HepG2 (cell line): ENCODE measurements at regions not wholly inside any gene's neighbourhood (a gene's known extent, or its start where the extent isn't known, plus 50 kb on each side); places are given as distances from the start of the nearest gene placed in this dataset.

Source experiments
- ATAC-seq: fragments of 200-7000 bp; cut with Tn5 transposase; 3 replicates; pipeline ENCODE4 v1.9.1; 2020; ENCODE audit warnings: mild to moderate bottlenecking, moderate library complexity
- BruUV-seq: library from RNA; stranded (reverse); fragments of 400-500 nt; replicated peaks from 2 replicates; lab custom pipeline; 2021; lab: Mats Ljungman, UMichigan
- CTCF ChIA-PET: fragments of 300-600 bp; formaldehyde crosslinking; extraction: SDS; loops from one replicate; lab custom pipeline; 2021; ENCODE audit warnings: low total read pairs, inconsistent platforms, low intra/inter-chr PET ratio; lab: Yijun Ruan, JAX
- POLR2A ChIA-PET: fragments of 350-600 bp; sonication (Branson Sonifier 250); formaldehyde crosslinking; loops from one replicate; lab custom pipeline; 2020; ENCODE audit warnings: antibody characterized with exemption, inconsistent platforms; lab: Yijun Ruan, JAX
- DNase-seq: peaks from one replicate; pipeline ENCODE4 v3.0.0-alpha.2; 2015; ENCODE audit warnings: low spot score
- FAIRE-seq: peaks from 3 replicates; lab custom pipeline; 2011; peaks lifted over from hg19 to GRCh38; lab: Jason Lieb, UNC
- H2AFZ ChIP-seq: one replicate; pipeline ENCODE4 v1.6.1; 2011; ENCODE audit warnings: low read length, inconsistent platforms
- H3K27ac ChIP-seq: fragments of 300-600 bp; 3 replicates; pipeline ENCODE4 v1.8.0; 2011; ENCODE audit warnings: mixed run types, mild to moderate bottlenecking, mixed read lengths, low read length, inconsistent platforms; ENCODE audit not compliant: insufficient read depth; ENCODE audit errors: extremely low read length
- H3K27me3 ChIP-seq, 2 experiments: fragments of 200-600 bp in 1 of 2; 2 replicates in 1 of 2; 3 replicates in 1 of 2; pipeline versions ENCODE4 v1.6.0 to v1.8.0; 2011; ENCODE audit warnings: low read length in 2 of 2, mild to moderate bottlenecking in 2 of 2, moderate library complexity in 2 of 2, inconsistent platforms in 1 of 2; ENCODE audit not compliant: insufficient read depth in 2 of 2, control insufficient read depth in 1 of 2
- H3K36me3 ChIP-seq, 2 experiments: fragments of 200-600 bp in 1 of 2; replicated peaks in 1 of 2; 2 replicates in 1 of 2; 3 replicates in 1 of 2; pipeline versions ENCODE4 v1.5.1 to v1.8.0; 2011; ENCODE audit warnings: low read length in 2 of 2, inconsistent platforms in 1 of 2; ENCODE audit not compliant: insufficient read depth in 2 of 2, control insufficient read depth in 1 of 2
- H3K4me1 ChIP-seq: 2 replicates; pipeline ENCODE4 v1.5.1; 2012; ENCODE audit warnings: low read length, inconsistent platforms; ENCODE audit not compliant: insufficient read depth
- H3K4me2 ChIP-seq: 2 replicates; pipeline ENCODE4 v1.6.0; 2011; ENCODE audit warnings: low read depth, low read length, inconsistent platforms
- H3K4me3 ChIP-seq, 3 experiments: fragments of 200-600 bp in 1 of 3; sonication (generic), shearing (Covaris generic) in 1 of 3; replicated peaks in 1 of 3; 2 replicates each; pipeline ENCODE4 v1.5.1; 2011 to 2016; ENCODE audit warnings: low read length in 3 of 3, inconsistent platforms in 2 of 3, low read depth in 2 of 3, mild to moderate bottlenecking in 2 of 3, control low read depth in 1 of 3, mixed read lengths in 1 of 3; ENCODE audit not compliant: insufficient read depth in 1 of 3
- H3K79me2 ChIP-seq: one replicate; pipeline ENCODE4 v1.6.1; 2011; ENCODE audit warnings: low read length, inconsistent platforms; ENCODE audit not compliant: insufficient read depth
- H3K9ac ChIP-seq: 2 replicates; pipeline ENCODE4 v1.6.0; 2011; ENCODE audit warnings: mild to moderate bottlenecking, low read depth, low read length, inconsistent platforms; ENCODE audit not compliant: insufficient read depth
- H3K9me3 ChIP-seq: 2 replicates; pipeline ENCODE4 v1.5.1; 2012; ENCODE audit warnings: mild to moderate bottlenecking, low read length
- H4K20me1 ChIP-seq: 2 replicates; pipeline ENCODE4 v1.6.0; 2011; ENCODE audit warnings: inconsistent platforms, mild to moderate bottlenecking, low read length, moderate library complexity; ENCODE audit not compliant: insufficient read depth
- MXD1 ChIP-seq: sonication (generic); formaldehyde crosslinking; IDR thresholded peaks from 2 replicates; pipeline ENCODE4 v1.4.0; 2020; ENCODE audit warnings: mild to moderate bottlenecking, missing genetic modification reagents
- NFIC ChIP-seq: IDR thresholded peaks from 2 replicates; pipeline ENCODE4 v1.6.1; 2012; ENCODE audit warnings: mild to moderate bottlenecking, low read length, inconsistent platforms
- PHF20 ChIP-seq: sonication (generic); formaldehyde crosslinking; IDR thresholded peaks from 2 replicates; pipeline ENCODE4 v1.5.0; 2020; ENCODE audit warnings: mild to moderate bottlenecking, missing genetic modification reagents
- WGBS: methylation state at CpG from one replicate; pipeline ENCODE4 v1.1.6; 2017; ENCODE audit warnings: low lambda C conversion rate; 5-methylcytosine and 5-hydroxymethylcytosine counted together
- in situ Hi-C: cut with HindIII; loops from 2 replicates; pipeline ENCODE4 v1.10.0; 2017; ENCODE audit warnings: low pct_unique_long_range_greater_than_20kb; ENCODE audit not compliant: extremely low pct_ligation_motif_present
- intact Hi-C: fragments of 100-400 bp; cut with micrococcal nuclease; formaldehyde crosslinking; loops from one replicate; pipeline ENCODE4 v1.10.0; 2022; ENCODE audit not compliant: unreplicated experiment

GRCh38 chr14:66120402-66120801 lies 365.8 kb upstream of the CCDC196 start:
- H2AFZ ChIP-seq = no peak overlapping the region
- TF ChIP-seq MXD1 (CRISPR knock-in tag) = no peak
- H3K9me3 ChIP-seq = no peaks in the 10 kb centered on the region
- DNase-seq (no peak), FAIRE-seq (no peak), ATAC-seq (no peak)
- CTCF ChIA-PET = no interaction called here
- POLR2A ChIA-PET = no interaction called here
- intact Hi-C loops = no loop called here
- H3K79me2 ChIP-seq = no peaks in the 10 kb centered on the region
- 0% methylated on average over 3 of the region's 3 CpGs for WGBS
- H3K9ac ChIP-seq = no peak overlapping the region
- H3K36me3 ChIP-seq = no peaks in the 10 kb centered on the region
- BruUV-seq = no TSS peak
- no peak overlapping the region for H3K27ac ChIP-seq
- no peak overlapping the region for H3K4me3 ChIP-seq
- H4K20me1 ChIP-seq = no peaks in the 10 kb centered on the region
- H3K4me2 ChIP-seq = no peak overlapping the region
- H3K27me3 ChIP-seq = peaks cover 0 to 2% of the 10 kb centered on the region in 2 experiments; a peak in 2 of 5 replicates
- in situ Hi-C loops = no loop called here
- no peaks in the 10 kb centered on the region for H3K4me1 ChIP-seq

DNA sequence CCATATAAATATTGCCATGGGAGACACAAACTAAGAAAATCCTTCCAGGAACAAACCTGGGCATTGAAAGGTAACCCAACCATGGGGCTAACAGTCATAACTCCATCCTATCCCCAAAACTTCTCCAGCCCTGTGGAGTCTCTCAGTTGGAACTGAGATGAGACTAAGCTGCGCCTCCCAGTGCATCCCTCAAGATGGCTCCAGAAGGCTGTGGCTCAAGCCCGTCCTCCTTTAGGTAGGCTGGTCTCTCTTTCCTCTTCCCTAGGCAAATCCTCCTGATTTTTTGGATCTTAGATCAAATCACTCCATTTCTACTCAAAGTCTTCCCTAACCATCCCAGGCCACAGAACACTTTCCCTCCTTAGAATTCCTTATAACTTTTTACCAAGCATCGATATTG lies 364.3 kb upstream of the CCDC196 start:
- no peak for TF ChIP-seq PHF20
- TF ChIP-seq NFIC = no peak
- intact Hi-C loops (no loop called here), in situ Hi-C loops (no loop called here)
- no peak for DNase-seq
- no peak overlapping the region for H3K4me2 ChIP-seq
- ChIA-PET POLR2A (no interaction called here), CTCF (no interaction called here)
- peaks cover 0 to 2% of the 10 kb centered on the region in 2 experiments; a peak in 2 of 5 replicates for H3K27me3 ChIP-seq
- H3K4me1 ChIP-seq = no peaks in the 10 kb centered on the region
- FAIRE-seq = no peak
- ATAC-seq = no peak
- no TSS peak for BruUV-seq
- H2AFZ ChIP-seq = no peak overlapping the region
- H3K9ac ChIP-seq = no peak overlapping the region
- no peaks in the 10 kb centered on the region for H3K36me3 ChIP-seq
- H3K79me2 ChIP-seq = no peaks in the 10 kb centered on the region
- no peaks in the 10 kb centered on the region for H4K20me1 ChIP-seq
- H3K9me3 ChIP-seq = no peaks in the 10 kb centered on the region
- H3K4me3 ChIP-seq = no peak overlapping the region
- no peak overlapping the region for H3K27ac ChIP-seq
- 5% methylated on average over 2 of the region's 3 CpGs for WGBS
